ENCODE measurements at regions not wholly inside any gene's neighbourhood (a gene's known extent, or its start where the extent isn't known, plus 50 kb on each side); places are given as distances from the start of the nearest gene placed in this dataset.

- DNase-seq (ENCODE audit: low spot score) (no peak), ATAC-seq (no peak)
- TF ChIP-seq ESRRA (CRISPR knock-in tag; IDR thresholded peaks at IDR 0.05; ENCODE audit: borderline replicate concordance) = no peak
- no peak for TF ChIP-seq CREM (CRISPR knock-in tag; IDR thresholded peaks at IDR 0.05)
- no peak for TF ChIP-seq ZNF512 (CRISPR knock-in tag; IDR thresholded peaks at IDR 0.05; ENCODE audit: borderline replicate concordance)
- TF ChIP-seq TP53 (CRISPR knock-in tag; IDR thresholded peaks at IDR 0.05) = no peak
- TF ChIP-seq ZNF425 (CRISPR knock-in tag; conservative IDR thresholded peaks at IDR 0.05) = no peak
- ChIA-PET POLR2A (no interaction called here), CTCF (no interaction called here)
- H3K4me3 Mint-ChIP-seq = no peak overlapping the region
- no peaks in the 10 kb centered on the region for H3K27me3 Mint-ChIP-seq (ENCODE audit: low read depth)
- H3K9me3 Mint-ChIP-seq = peaks cover 14% of the 10 kb centered on the region
- H3K27ac Mint-ChIP-seq = no peak overlapping the region
- H3K36me3 Mint-ChIP-seq = no peaks in the 10 kb centered on the region
- H3K4me1 Mint-ChIP-seq = no peaks in the 10 kb centered on the region
Observed at GRCh38 chr4:175871774-175872405, 59.8 kb upstream of the GPM6A start.

- ChIA-PET CTCF (no interaction called here), POLR2A (no interaction called here)
- peaks cover 1% of the 10 kb centered on the region for H3K36me3 Mint-ChIP-seq
- no peak for TF ChIP-seq RORB (CRISPR knock-in tag; IDR thresholded peaks at IDR 0.05)
- no peak for TF ChIP-seq TP53 (CRISPR knock-in tag; IDR thresholded peaks at IDR 0.05)
- no peak for TF ChIP-seq GABPB1 (CRISPR knock-in tag; IDR thresholded peaks at IDR 0.05)
- no peak for TF ChIP-seq E2F1 (CRISPR knock-in tag; IDR thresholded peaks at IDR 0.05)
- no peak for TF ChIP-seq STAT6 (CRISPR knock-in tag; conservative IDR thresholded peaks at IDR 0.05; ENCODE audit: low read depth)
- no peak for TF ChIP-seq IRF1 (CRISPR knock-in tag; IDR thresholded peaks at IDR 0.05)
- no peak overlapping the region for H3K4me3 Mint-ChIP-seq
- H3K4me1 Mint-ChIP-seq = no peaks in the 10 kb centered on the region
- H3K27me3 Mint-ChIP-seq (ENCODE audit: low read depth) = no peaks in the 10 kb centered on the region
- H3K9me3 Mint-ChIP-seq = peaks cover 10% of the 10 kb centered on the region
- ATAC-seq (no peak), DNase-seq (ENCODE audit: low spot score) (no peak)
- H3K27ac Mint-ChIP-seq = no peak overlapping the region
Observed at GRCh38 chr4:175873707-175874106, 61.6 kb upstream of the GPM6A start.

GRCh38 chr4:175874306-175874705 is 62.2 kb upstream of the GPM6A start:
- no peak for DNase-seq (ENCODE audit: low spot score)
- Mint-ChIP-seq H3K36me3 (peaks cover 7% of the 10 kb centered on the region), H3K9me3 (peaks cover 13% of the 10 kb centered on the region), H3K27ac (no peak overlapping the region), H3K4me1 (no peaks in the 10 kb centered on the region), H3K27me3 (ENCODE audit: low read depth) (no peaks in the 10 kb centered on the region), H3K4me3 (no peak overlapping the region)
- ATAC-seq = no peak
- POLR2A ChIA-PET = no interaction called here
- TF ChIP-seq TP53 (CRISPR knock-in tag; IDR thresholded peaks at IDR 0.05) (no peak), ZNF219 (CRISPR knock-in tag; IDR thresholded peaks at IDR 0.05; ENCODE audit: borderline replicate concordance) (no peak), CBFB (CRISPR knock-in tag; IDR thresholded peaks at IDR 0.05; ENCODE audit: low read depth) (no peak), ATF3 (CRISPR knock-in tag; conservative IDR thresholded peaks at IDR 0.05) (no peak), EMX1 (CRISPR knock-in tag; IDR thresholded peaks at IDR 0.05) (no peak)
- CTCF ChIA-PET = no interaction called here

All from WTC11 (cell line).